ENCODE measurements at regions not wholly inside any gene's neighbourhood (a gene's known extent, or its start where the extent isn't known, plus 50 kb on each side); places are given as distances from the start of the nearest gene placed in this dataset.
"Not testable (repeated sequence)": the region's sequence is repeated elsewhere in the genome, so short reads cannot be mapped to it uniquely, and the experiment has no call there.

DNA sequence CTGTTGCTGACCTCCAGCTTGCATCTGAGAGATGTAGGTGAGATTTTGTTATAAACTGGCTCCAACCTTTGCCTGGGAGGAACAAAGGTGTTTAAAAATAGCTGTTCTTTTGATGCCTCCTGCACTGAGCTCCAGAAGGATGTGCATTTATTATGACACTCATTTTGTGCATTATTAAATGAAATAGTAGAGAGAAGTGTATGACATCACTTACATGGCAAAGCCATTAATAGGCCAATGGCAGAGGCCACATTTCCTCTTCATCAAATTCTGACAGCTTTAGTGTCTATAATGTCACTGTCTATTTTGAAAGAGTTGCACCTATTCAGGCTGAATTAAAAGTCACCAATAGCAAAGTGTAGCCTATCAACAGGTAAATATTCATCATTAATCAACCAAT lies 564.6 kb downstream of the FLRT2 start:
- DNase-seq: no peak

DNA sequence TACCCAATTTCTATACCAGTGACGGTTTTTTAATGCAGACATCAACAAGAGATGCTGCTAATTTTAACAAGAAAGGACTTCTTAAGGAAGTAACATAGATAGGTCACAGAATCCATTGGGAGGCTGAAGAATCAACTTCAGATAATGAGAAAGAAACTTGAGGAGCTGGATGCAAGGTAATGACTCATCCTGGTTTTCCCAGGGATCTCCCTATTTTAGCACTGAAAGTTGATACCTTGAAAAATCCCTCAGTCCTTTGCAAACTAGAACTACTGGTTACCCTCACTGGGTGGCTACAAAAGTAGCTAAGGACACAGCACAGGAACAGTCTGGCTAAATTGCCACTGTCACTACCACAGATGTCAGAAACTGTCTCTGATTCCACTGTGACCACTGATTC lies 561.9 kb downstream of the FLRT2 start:
- no peak for DNase-seq

DNA sequence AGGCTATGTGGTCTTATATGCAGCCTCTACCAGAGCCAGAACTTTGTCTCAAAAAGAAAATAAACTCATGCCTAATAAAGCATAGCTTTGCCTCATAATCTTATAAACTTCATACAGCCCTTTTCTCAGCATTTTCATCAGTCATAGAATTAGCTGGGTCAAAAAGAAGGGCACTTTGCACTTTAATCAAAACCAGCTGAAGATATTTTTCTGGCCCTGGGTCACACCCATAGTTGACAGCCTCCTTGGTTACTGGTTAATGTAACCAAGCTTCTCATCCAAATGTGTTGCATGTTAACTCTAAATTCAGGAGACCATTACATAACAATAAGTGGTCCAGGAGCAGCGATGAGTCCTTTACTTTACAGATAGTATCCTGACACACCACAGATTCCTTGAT lies 558.2 kb downstream of the FLRT2 start:
- DNase-seq: no peak

GRCh38 chr14:86087377-86087776 lies 557.4 kb downstream of the FLRT2 start:
- no peak for DNase-seq

DNA sequence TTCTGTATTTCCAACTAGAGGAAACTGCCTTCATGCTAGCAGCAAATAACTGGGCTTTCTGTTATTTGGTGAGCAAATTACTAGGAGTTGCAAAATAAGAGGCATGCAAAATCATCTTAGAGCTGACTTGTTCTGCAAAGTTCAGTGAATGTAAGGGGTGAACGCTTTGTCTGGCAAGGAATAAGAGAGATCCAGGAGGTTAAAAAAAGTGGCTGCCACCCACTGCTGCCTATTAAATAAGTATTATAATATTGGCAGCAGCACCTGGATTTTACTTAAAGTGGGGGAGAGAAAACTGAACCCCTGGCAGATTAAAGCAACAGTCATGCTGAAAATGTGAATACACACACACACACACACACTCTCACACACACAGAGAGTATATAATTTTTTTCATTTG lies 557.0 kb downstream of the FLRT2 start:
- DNase-seq: no peak

GRCh38 chr14:86084097-86084496 lies 554.2 kb downstream of the FLRT2 start:
- DNase-seq: no peak

- DNase-seq: no peak
Observed at GRCh38 chr14:86083616-86084015, 553.7 kb downstream of the FLRT2 start.

DNA sequence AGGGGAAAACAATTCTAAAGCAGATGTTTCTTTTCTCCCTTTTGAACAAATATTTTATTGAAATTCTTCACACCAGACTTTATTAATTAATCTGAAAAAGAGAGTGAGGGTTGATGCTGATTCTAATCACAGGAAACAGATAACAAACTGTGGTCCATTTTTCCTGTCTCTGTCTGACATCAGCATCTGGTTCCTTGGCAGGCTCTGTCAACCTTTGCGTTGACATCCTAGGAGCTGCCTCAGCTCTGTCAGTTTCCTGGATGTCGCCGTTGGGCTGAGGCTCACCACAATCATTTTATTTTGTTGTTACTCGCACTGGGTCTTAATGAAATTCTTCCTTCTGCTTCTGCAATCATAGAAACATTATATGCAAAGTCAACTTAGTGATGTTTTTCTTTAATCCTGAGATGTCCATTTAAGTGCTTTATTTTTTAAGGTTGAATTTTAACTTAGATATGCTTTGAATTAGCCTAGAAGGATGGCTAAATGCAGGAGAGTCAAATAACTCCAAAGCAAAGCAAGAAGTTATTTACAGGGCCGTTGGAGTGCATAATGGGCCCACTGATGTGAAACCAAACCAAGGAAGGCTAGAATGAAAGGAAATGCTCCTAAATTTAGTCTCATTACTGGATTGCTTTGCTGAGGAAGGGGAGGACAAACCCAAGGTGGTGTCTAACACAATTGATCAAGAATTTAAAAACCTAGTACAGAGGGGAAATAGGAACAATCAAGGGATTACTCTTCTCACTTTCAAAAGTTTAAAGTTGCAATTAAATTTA lies 542.4 kb downstream of the FLRT2 start:
- DNase-seq: no peak

GRCh38 chr14:86066651-86067050 lies 536.7 kb downstream of the FLRT2 start:
- DNase-seq: no peak

GRCh38 chr14:86065407-86065806 lies 535.5 kb downstream of the FLRT2 start:
- no peak for DNase-seq

DNA sequence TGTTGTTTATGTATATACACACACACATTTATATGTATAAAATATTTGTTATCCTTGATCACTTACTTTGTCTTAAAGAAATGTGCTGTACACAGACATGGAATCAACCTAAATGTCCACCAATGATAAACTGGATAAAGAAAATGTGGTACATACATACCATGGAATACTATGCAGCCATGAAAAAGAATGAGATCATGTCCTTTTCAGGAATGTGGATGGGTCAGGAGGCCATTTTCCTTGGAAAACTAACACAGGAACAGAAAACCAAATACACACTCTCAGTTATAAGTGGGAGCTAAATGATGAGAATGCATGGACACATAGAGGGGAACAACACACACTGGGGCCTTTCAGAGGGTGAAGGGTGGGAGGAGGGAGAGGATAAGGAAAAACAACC lies 534.7 kb downstream of the FLRT2 start:
- not testable (repeated sequence) for DNase-seq

DNA sequence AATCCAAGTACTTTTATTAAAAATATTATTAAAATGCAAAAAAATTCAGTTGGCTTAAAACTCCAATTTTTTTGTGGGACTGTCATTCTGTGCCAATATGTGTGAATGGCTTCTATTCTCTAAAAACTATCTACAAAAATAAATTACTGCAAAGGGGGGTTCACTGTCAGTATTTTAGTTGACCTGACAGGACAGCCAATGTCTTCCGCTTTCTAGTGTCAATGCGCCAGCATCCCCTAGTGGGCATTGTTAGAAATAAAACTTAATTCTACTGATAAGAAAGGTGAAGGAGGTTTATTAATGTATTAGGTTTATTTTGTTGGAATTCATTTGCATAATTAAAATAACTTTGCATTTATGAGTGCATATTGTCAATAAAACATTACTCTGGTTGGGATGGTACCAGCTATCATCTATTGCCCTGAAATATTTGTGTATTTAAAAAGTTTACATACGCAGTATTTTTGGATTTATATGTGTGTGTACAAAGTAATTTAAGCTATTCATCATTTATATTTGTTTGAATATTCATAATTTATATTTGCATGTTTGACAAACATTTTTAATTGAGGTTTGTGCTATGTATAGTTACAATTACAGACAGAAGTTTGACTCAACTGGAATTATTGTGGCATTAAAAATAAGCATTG lies 527.2 kb downstream of the FLRT2 start:
- peak in 1 of 2 donors; percentile 30 for DNase-seq

- DNase-seq: no peak
Observed at GRCh38 chr14:86055512-86056075, 525.6 kb downstream of the FLRT2 start.

GRCh38 chr14:86052868-86053267 lies 522.9 kb downstream of the FLRT2 start:
- no peak for DNase-seq

DNA sequence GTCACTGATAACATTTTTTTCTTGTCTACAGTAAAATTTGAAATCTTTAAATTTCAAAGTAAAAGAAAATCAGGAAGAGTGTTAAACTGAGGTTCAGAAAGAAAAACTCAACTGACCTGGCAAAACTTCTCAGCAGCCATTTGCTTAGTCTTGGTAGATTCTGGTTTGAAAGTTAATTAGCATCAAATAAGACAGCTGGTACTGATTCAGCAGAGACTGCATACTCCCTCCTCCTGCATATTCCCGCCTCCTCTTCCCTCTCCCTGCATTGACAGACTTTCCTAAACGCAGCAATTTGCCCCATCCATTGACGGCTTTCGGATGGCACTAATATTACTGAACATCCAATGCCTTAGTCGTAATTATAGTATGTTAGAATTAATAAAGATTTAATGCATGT lies 520.8 kb downstream of the FLRT2 start:
- no peak for DNase-seq

- DNase-seq: no peak
Observed at GRCh38 chr14:86050072-86050683, 520.2 kb downstream of the FLRT2 start.

- DNase-seq: no peak
Observed at GRCh38 chr14:86039176-86039575, 509.2 kb downstream of the FLRT2 start.

DNA sequence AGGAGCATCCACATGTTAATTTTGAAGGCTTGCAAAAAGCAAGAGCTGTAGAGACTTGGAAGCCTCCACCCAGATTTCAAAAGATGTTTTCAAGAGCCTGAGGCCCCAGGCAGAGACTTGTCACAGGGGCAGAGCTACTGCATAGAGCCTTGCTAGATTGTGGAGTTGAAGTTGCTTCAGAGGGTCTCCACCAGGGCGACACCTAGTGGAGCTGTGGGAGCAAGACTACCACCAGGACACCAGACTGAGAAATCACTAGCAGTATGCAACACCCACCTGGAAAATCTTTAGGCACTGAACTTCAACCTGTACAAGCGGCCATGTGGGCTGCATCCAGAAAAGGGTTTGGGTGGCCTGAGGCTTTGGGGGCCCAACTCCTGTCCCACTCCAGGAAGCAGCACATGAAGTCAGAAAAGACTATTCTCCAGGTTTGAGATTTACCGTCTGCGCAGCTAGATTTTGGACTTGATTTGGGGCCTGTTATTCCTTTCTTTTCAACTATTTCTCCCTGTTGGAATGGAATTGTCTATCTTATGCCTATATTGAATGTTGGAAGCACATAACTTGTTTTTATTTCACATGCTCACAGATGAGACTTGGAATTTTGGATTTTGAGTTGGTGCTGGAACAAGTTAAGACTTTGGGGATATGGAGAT lies 508.6 kb downstream of the FLRT2 start:
- DNase-seq: peak; percentile 25 to 34

DNA sequence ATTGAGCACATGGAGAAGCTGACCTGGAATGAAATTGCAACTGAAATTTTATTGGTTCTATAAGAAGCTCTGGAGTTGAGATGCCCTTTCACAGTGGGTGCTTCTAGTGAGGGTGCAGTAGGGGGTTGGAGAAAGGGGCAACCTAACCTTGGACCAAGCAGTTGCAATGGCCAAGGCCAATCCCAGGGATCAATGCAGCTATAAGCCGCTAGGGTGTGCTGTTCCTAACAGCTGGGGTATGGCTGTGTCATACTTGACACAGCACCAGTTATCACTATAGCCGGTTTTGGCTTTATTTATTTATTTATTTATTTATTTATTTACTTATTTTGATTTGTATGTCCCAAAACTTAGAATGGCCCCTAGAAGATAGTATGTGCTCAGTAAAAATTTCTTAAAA lies 505.9 kb downstream of the FLRT2 start:
- DNase-seq: no peak

- no peak for DNase-seq
Observed at GRCh38 chr14:86027990-86028389, 498.0 kb downstream of the FLRT2 start.

DNA sequence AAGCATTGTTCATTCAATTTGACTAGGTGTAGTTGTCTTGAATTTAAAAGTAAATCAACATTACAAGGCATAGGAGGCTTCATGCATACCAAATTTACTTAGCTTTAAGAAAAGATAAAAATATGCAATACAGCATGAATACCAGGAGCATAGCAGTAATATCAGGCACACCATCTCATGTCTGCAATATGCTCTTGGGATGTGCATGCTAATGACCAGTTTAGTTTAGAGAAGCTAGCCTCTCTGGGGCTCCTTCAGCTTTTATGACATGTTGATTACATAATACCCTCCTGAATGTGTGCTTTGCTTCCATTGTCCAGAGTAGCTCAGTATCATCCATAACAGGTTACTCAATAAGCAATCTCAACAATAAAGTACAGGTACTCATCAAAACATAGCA lies 497.2 kb downstream of the FLRT2 start:
- DNase-seq: no peak

- no peak for DNase-seq
Observed at GRCh38 chr14:86022031-86022629, 492.2 kb downstream of the FLRT2 start.

DNA sequence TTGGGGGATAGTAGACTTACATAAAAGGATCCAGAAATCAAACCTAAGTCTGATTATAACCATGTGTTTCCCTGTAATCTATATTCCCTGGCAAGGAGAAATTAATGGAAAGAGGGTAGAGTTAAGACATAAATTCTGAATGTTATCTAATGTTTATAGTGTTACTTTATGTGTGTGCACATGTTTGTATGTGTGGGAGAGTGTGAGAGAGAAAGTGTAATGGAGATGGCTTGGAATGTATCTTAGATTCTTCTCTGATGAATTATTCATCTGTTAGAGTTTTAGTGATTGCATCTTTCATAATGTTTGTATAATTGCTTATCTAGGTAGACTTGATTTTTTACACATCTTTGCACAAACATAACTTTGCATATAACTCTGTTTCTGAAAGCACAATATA lies 490.9 kb downstream of the FLRT2 start:
- DNase-seq: no peak

All from CD4-positive, alpha-beta T cell treated with Interleukin-4 for 1 hour (primary cell).